Glutamatergic neuron (in vitro differentiated cells): ENCODE measurements at regions not wholly inside any gene's neighbourhood (a gene's known extent, or its start where the extent isn't known, plus 50 kb on each side); places are given as distances from the start of the nearest gene placed in this dataset.
"Not testable (repeated sequence)": the region's sequence is repeated elsewhere in the genome, so short reads cannot be mapped to it uniquely, and the experiment has no call there.

ENCODE experiments used
- DNase-seq: peaks from one replicate; pipeline ENCODE4 v3.0.0; 2022
- H3K27ac Mint-ChIP-seq: one replicate; pipeline ENCODE4 v1.8.0; 2020; ENCODE audit warnings: mild to moderate bottlenecking, mixed read lengths, inconsistent platforms; ENCODE audit not compliant: unreplicated experiment
- H3K27me3 Mint-ChIP-seq: one replicate; pipeline ENCODE4 v1.8.0; 2020; ENCODE audit warnings: mild to moderate bottlenecking, moderate library complexity, mixed read lengths, inconsistent platforms; ENCODE audit not compliant: unreplicated experiment
- H3K36me3 Mint-ChIP-seq: one replicate; pipeline ENCODE4 v1.8.0; 2020; ENCODE audit warnings: mild to moderate bottlenecking, mixed read lengths, inconsistent platforms; ENCODE audit not compliant: unreplicated experiment
- H3K4me1 Mint-ChIP-seq: one replicate; pipeline ENCODE4 v1.8.0; 2020; ENCODE audit warnings: mild to moderate bottlenecking, low read depth, mixed read lengths, inconsistent platforms; ENCODE audit not compliant: unreplicated experiment
- H3K4me3 Mint-ChIP-seq: one replicate; pipeline ENCODE4 v1.8.0; 2020; ENCODE audit warnings: mild to moderate bottlenecking, mixed read lengths, inconsistent platforms; ENCODE audit not compliant: unreplicated experiment
- H3K9me3 Mint-ChIP-seq: one replicate; pipeline ENCODE4 v1.8.0; 2020; ENCODE audit warnings: mild to moderate bottlenecking, moderate library complexity, mixed read lengths, inconsistent platforms; ENCODE audit not compliant: unreplicated experiment
- CTCF ChIP-seq: fragments of 200-600 bp; sonication (generic); IDR thresholded peaks from one replicate; pipeline ENCODE4 v1.5.0; 2021; ENCODE audit not compliant: partially characterized antibody, unreplicated experiment

- no peak overlapping the region for H3K4me3 Mint-ChIP-seq
- H3K36me3 Mint-ChIP-seq: peaks cover 4% of the 10 kb centered on the region
- H3K9me3 Mint-ChIP-seq: peaks cover 3% of the 10 kb centered on the region
- no peaks in the 10 kb centered on the region for H3K4me1 Mint-ChIP-seq
- no peak overlapping the region for H3K27ac Mint-ChIP-seq
- no peak for DNase-seq
- TF ChIP-seq CTCF: no peak
- no peaks in the 10 kb centered on the region for H3K27me3 Mint-ChIP-seq
Measured at GRCh38 chr10:81655986-81656385, 219.0 kb upstream of the NRG3 start.

GRCh38 chr10:81662837-81663236 lies 212.2 kb upstream of the NRG3 start:
- Mint-ChIP-seq H3K27ac (no peak overlapping the region), H3K27me3 (no peaks in the 10 kb centered on the region), H3K36me3 (no peaks in the 10 kb centered on the region), H3K4me1 (no peaks in the 10 kb centered on the region), H3K9me3 (no peaks in the 10 kb centered on the region), H3K4me3 (no peak overlapping the region)
- no peak for TF ChIP-seq CTCF
- DNase-seq: no peak

GRCh38 chr10:81664800-81665199 lies 210.2 kb upstream of the NRG3 start:
- not testable (repeated sequence) for H3K36me3 Mint-ChIP-seq, H3K9me3 Mint-ChIP-seq, H3K4me3 Mint-ChIP-seq, DNase-seq, H3K4me1 Mint-ChIP-seq, H3K27me3 Mint-ChIP-seq, H3K27ac Mint-ChIP-seq

- Mint-ChIP-seq H3K4me3 (no peak overlapping the region), H3K27ac (no peak overlapping the region), H3K9me3 (no peaks in the 10 kb centered on the region), H3K36me3 (peaks cover 3% of the 10 kb centered on the region), H3K4me1 (peaks cover 2% of the 10 kb centered on the region), H3K27me3 (peaks cover 3% of the 10 kb centered on the region)
- no peak for TF ChIP-seq CTCF
- no peak for DNase-seq
Measured at GRCh38 chr10:81674941-81675340, 200.1 kb upstream of the NRG3 start.

GRCh38 chr10:81679291-81679690 lies 195.7 kb upstream of the NRG3 start:
- peaks cover 1% of the 10 kb centered on the region for H3K27me3 Mint-ChIP-seq
- H3K9me3 Mint-ChIP-seq: no peaks in the 10 kb centered on the region
- DNase-seq: no peak
- H3K27ac Mint-ChIP-seq: no peak overlapping the region
- H3K36me3 Mint-ChIP-seq: peaks cover 3% of the 10 kb centered on the region
- no peak for TF ChIP-seq CTCF
- H3K4me3 Mint-ChIP-seq: no peak overlapping the region
- H3K4me1 Mint-ChIP-seq: peaks cover 2% of the 10 kb centered on the region

GRCh38 chr10:81680359-81680758 lies 194.6 kb upstream of the NRG3 start:
- H3K36me3 Mint-ChIP-seq: peaks cover 3% of the 10 kb centered on the region
- DNase-seq: no peak
- TF ChIP-seq CTCF: no peak
- no peaks in the 10 kb centered on the region for H3K4me1 Mint-ChIP-seq
- H3K27ac Mint-ChIP-seq: no peak overlapping the region
- peaks cover 1% of the 10 kb centered on the region for H3K27me3 Mint-ChIP-seq
- no peaks in the 10 kb centered on the region for H3K9me3 Mint-ChIP-seq
- H3K4me3 Mint-ChIP-seq: no peak overlapping the region
